GM23338 (cell line): ENCODE measurements at regions not wholly inside any gene's neighbourhood (a gene's known extent, or its start where the extent isn't known, plus 50 kb on each side); places are given as distances from the start of the nearest gene placed in this dataset.

Source experiments
- ATAC-seq: fragments of 200-7000 bp; cut with Tn5 transposase; 3 replicates; pipeline ENCODE4 v1.9.1; 2020
- DNase-seq: peaks from one replicate; pipeline ENCODE4 v3.0.0-alpha.2; 2015; ENCODE audit warnings: low spot score
- H2AFZ ChIP-seq: fragments of 200-600 bp; sonication (generic); 2 replicates; pipeline ENCODE4 v1.8.0; 2016; ENCODE audit warnings: antibody characterized with exemption, mild to moderate bottlenecking, moderate library complexity
- H3F3A ChIP-seq: fragments of 200-600 bp; sonication (generic); replicated peaks from 2 replicates; pipeline ENCODE4 v1.8.0; 2017; ENCODE audit warnings: antibody characterized with exemption, mixed run types, low read depth
- H3K27ac ChIP-seq: fragments of 200-600 bp; sonication (generic); 2 replicates; pipeline ENCODE4 v1.6.1; 2016; ENCODE audit warnings: low read depth
- H3K27me3 ChIP-seq: fragments of 200-600 bp; sonication (generic); 2 replicates; pipeline ENCODE4 v1.8.0; 2016; ENCODE audit warnings: mild to moderate bottlenecking, mixed run types, moderate library complexity; ENCODE audit not compliant: insufficient read depth
- H3K36me3 ChIP-seq: fragments of 200-600 bp; sonication (generic); 2 replicates; pipeline ENCODE4 v1.8.0; 2016; ENCODE audit warnings: mild to moderate bottlenecking; ENCODE audit not compliant: insufficient read depth
- H3K4me1 ChIP-seq: fragments of 200-600 bp; sonication (generic); 2 replicates; pipeline ENCODE4 v1.8.0; 2016; ENCODE audit warnings: mild to moderate bottlenecking, moderate library complexity; ENCODE audit not compliant: insufficient read depth
- H3K4me2 ChIP-seq: fragments of 200-600 bp; sonication (generic); 2 replicates; pipeline ENCODE4 v1.7.1; 2017; ENCODE audit warnings: mixed run types
- H3K4me3 ChIP-seq: fragments of 200-600 bp; sonication (generic); 2 replicates; pipeline ENCODE4 v1.6.1; 2016; ENCODE audit warnings: mixed run types
- H3K79me2 ChIP-seq: fragments of 200-600 bp; sonication (generic); replicated peaks from 2 replicates; pipeline ENCODE4 v1.8.0; 2017; ENCODE audit warnings: mild to moderate bottlenecking; ENCODE audit not compliant: insufficient read depth
- H3K9me2 ChIP-seq: fragments of 200-600 bp; sonication (generic); 2 replicates; pipeline ENCODE4 v1.8.0; 2017; ENCODE audit not compliant: insufficient read depth
- H4K20me1 ChIP-seq: fragments of 200-600 bp; sonication (generic); replicated peaks from 2 replicates; pipeline ENCODE4 v1.8.0; 2017; ENCODE audit warnings: mild to moderate bottlenecking; ENCODE audit not compliant: insufficient read depth
- H3K27ac Mint-ChIP-seq: 2 replicates; pipeline ENCODE4 v1.8.0; 2020; ENCODE audit warnings: inconsistent platforms, mild to moderate bottlenecking, moderate library complexity, mixed read lengths
- H3K27me3 Mint-ChIP-seq: 3 replicates; pipeline ENCODE4 v1.8.0; 2022; ENCODE audit warnings: low read depth, mild to moderate bottlenecking, moderate library complexity, mixed read lengths, inconsistent platforms; ENCODE audit not compliant: insufficient read depth, poor library complexity
- H3K36me3 Mint-ChIP-seq: 3 replicates; pipeline ENCODE4 v1.8.0; 2021; ENCODE audit warnings: low read depth, mild to moderate bottlenecking, inconsistent platforms, moderate library complexity, mixed read lengths
- H3K4me1 Mint-ChIP-seq: 3 replicates; pipeline ENCODE4 v1.8.0; 2020; ENCODE audit warnings: mild to moderate bottlenecking, inconsistent platforms, mixed read lengths
- H3K4me3 Mint-ChIP-seq: 3 replicates; pipeline ENCODE4 v1.8.0; 2021; ENCODE audit warnings: moderate library complexity, mild to moderate bottlenecking, inconsistent platforms, mixed read lengths
- H3K9me3 Mint-ChIP-seq: 3 replicates; pipeline ENCODE4 v1.8.0; 2020; ENCODE audit warnings: moderate library complexity, mild to moderate bottlenecking, inconsistent platforms, mixed read lengths
- CREB1 ChIP-seq: fragments of 250-450 bp; sonication (Bioruptor Pico); IDR thresholded peaks from 2 replicates; pipeline ENCODE4 v1.5.0; 2020; ENCODE audit warnings: low read depth, mild to moderate bottlenecking, moderate library complexity
- EZH2 ChIP-seq: fragments of 200-600 bp; sonication (generic); IDR thresholded peaks from one replicate; pipeline ENCODE4 v1.8.0; 2017; ENCODE audit warnings: antibody characterized with exemption, mild to moderate bottlenecking, low read depth; ENCODE audit not compliant: unreplicated experiment
- EZH2phosphoT487 ChIP-seq: fragments of 200-600 bp; sonication (generic); IDR thresholded peaks from one replicate; pipeline ENCODE4 v1.8.1; 2018; ENCODE audit warnings: antibody characterized with exemption; ENCODE audit not compliant: unreplicated experiment
- JUNB ChIP-seq: IDR thresholded peaks from one replicate; pipeline ENCODE4 v1.6.1; 2016; ENCODE audit warnings: antibody characterized with exemption; ENCODE audit not compliant: unreplicated experiment
- NANOG ChIP-seq: IDR thresholded peaks from 2 replicates; pipeline ENCODE4 v1.6.1; 2016; ENCODE audit warnings: antibody characterized with exemption, borderline replicate concordance
- POLR2AphosphoS5 ChIP-seq: IDR thresholded peaks from 2 replicates; pipeline ENCODE4 v1.6.1; 2016; ENCODE audit warnings: antibody characterized with exemption, low read depth
- STAT1 ChIP-seq: IDR thresholded peaks from one replicate; pipeline ENCODE4 v1.6.1; 2016; ENCODE audit warnings: antibody characterized with exemption; ENCODE audit not compliant: unreplicated experiment
- ZNF114 ChIP-seq: fragments of 250-450 bp; sonication (Bioruptor Pico); IDR thresholded peaks from 2 replicates; pipeline ENCODE4 v1.5.0; 2020; ENCODE audit warnings: mild to moderate bottlenecking, moderate library complexity
- ZNF331 ChIP-seq: fragments of 250-450 bp; sonication (Bioruptor Pico); IDR thresholded peaks from 2 replicates; pipeline ENCODE4 v1.5.0; 2020; ENCODE audit warnings: low read depth, mild to moderate bottlenecking, moderate library complexity
- TF ChIP-seq, protein P1 (sequence below): IDR thresholded peaks from one replicate; pipeline ENCODE4 v1.6.1; 2018; ENCODE audit warnings: antibody characterized with exemption; ENCODE audit not compliant: unreplicated experiment
- TF ChIP-seq, protein P2 (sequence below): fragments of 250-450 bp; sonication (Bioruptor Pico); IDR thresholded peaks from 2 replicates; pipeline ENCODE4 v1.5.0; 2020; ENCODE audit warnings: mild to moderate bottlenecking, moderate library complexity

GRCh38 chr6:85360794-85361642, 88.9 kb upstream of the NT5E start (continued):
- no peak for TF ChIP-seq CREB1
- no peak for TF ChIP-seq EZH2phosphoT487
- no peak for TF ChIP-seq STAT1
- TF ChIP-seq, protein P1, sequence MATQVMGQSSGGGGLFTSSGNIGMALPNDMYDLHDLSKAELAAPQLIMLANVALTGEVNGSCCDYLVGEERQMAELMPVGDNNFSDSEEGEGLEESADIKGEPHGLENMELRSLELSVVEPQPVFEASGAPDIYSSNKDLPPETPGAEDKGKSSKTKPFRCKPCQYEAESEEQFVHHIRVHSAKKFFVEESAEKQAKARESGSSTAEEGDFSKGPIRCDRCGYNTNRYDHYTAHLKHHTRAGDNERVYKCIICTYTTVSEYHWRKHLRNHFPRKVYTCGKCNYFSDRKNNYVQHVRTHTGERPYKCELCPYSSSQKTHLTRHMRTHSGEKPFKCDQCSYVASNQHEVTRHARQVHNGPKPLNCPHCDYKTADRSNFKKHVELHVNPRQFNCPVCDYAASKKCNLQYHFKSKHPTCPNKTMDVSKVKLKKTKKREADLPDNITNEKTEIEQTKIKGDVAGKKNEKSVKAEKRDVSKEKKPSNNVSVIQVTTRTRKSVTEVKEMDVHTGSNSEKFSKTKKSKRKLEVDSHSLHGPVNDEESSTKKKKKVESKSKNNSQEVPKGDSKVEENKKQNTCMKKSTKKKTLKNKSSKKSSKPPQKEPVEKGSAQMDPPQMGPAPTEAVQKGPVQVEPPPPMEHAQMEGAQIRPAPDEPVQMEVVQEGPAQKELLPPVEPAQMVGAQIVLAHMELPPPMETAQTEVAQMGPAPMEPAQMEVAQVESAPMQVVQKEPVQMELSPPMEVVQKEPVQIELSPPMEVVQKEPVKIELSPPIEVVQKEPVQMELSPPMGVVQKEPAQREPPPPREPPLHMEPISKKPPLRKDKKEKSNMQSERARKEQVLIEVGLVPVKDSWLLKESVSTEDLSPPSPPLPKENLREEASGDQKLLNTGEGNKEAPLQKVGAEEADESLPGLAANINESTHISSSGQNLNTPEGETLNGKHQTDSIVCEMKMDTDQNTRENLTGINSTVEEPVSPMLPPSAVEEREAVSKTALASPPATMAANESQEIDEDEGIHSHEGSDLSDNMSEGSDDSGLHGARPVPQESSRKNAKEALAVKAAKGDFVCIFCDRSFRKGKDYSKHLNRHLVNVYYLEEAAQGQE, result no peak
- no peak for TF ChIP-seq NANOG
- TF ChIP-seq EZH2, result no peak
- TF ChIP-seq ZNF331 (CRISPR knock-in tag), result no peak
- no peak for TF ChIP-seq ZNF114

DNA sequence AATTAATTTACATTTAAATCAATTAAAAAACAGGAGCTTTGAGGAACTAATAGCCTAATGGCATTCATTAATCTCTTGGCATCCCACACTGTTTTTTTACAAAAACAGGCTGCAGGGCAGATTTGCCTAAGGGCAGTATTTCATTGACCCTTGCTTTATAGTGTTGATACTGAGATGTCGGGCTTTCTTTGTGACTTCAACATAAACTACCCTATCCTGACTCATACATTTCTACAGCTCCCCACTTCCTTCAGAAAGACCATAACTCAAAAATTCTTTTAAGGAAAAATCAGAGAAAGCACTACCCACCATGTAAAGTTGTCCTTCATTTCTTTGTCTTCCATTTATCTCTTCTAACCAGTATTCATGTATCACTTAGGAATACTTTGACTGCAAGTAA, 92.2 kb upstream of the NT5E start:
- H3K4me3 ChIP-seq, result no peak overlapping the region
- no peak overlapping the region for H3K4me3 Mint-ChIP-seq
- H3K4me2 ChIP-seq, result no peak overlapping the region
- H4K20me1 ChIP-seq, result no peaks in the 10 kb centered on the region
- H3K27me3 ChIP-seq, result no peaks in the 10 kb centered on the region
- no peaks in the 10 kb centered on the region for H3F3A ChIP-seq
- no peaks in the 10 kb centered on the region for H3K79me2 ChIP-seq
- no peak for DNase-seq
- H3K4me1 ChIP-seq, result no peaks in the 10 kb centered on the region
- no peaks in the 10 kb centered on the region for H3K36me3 Mint-ChIP-seq
- no peaks in the 10 kb centered on the region for H3K9me2 ChIP-seq
- peaks cover 3% of the 10 kb centered on the region for H3K27me3 Mint-ChIP-seq
- no peak overlapping the region for H3K27ac Mint-ChIP-seq
- H3K9me3 Mint-ChIP-seq, result no peaks in the 10 kb centered on the region
- no peaks in the 10 kb centered on the region for H3K36me3 ChIP-seq
- no peak overlapping the region for H3K27ac ChIP-seq
- no peak for ATAC-seq
- no peak overlapping the region for H2AFZ ChIP-seq
- no peaks in the 10 kb centered on the region for H3K4me1 Mint-ChIP-seq
- TF ChIP-seq EZH2 (no peak), CREB1 (no peak), ZNF114 (no peak), JUNB (no peak), POLR2AphosphoS5 (no peak), EZH2phosphoT487 (no peak)
- TF ChIP-seq, protein P2, sequence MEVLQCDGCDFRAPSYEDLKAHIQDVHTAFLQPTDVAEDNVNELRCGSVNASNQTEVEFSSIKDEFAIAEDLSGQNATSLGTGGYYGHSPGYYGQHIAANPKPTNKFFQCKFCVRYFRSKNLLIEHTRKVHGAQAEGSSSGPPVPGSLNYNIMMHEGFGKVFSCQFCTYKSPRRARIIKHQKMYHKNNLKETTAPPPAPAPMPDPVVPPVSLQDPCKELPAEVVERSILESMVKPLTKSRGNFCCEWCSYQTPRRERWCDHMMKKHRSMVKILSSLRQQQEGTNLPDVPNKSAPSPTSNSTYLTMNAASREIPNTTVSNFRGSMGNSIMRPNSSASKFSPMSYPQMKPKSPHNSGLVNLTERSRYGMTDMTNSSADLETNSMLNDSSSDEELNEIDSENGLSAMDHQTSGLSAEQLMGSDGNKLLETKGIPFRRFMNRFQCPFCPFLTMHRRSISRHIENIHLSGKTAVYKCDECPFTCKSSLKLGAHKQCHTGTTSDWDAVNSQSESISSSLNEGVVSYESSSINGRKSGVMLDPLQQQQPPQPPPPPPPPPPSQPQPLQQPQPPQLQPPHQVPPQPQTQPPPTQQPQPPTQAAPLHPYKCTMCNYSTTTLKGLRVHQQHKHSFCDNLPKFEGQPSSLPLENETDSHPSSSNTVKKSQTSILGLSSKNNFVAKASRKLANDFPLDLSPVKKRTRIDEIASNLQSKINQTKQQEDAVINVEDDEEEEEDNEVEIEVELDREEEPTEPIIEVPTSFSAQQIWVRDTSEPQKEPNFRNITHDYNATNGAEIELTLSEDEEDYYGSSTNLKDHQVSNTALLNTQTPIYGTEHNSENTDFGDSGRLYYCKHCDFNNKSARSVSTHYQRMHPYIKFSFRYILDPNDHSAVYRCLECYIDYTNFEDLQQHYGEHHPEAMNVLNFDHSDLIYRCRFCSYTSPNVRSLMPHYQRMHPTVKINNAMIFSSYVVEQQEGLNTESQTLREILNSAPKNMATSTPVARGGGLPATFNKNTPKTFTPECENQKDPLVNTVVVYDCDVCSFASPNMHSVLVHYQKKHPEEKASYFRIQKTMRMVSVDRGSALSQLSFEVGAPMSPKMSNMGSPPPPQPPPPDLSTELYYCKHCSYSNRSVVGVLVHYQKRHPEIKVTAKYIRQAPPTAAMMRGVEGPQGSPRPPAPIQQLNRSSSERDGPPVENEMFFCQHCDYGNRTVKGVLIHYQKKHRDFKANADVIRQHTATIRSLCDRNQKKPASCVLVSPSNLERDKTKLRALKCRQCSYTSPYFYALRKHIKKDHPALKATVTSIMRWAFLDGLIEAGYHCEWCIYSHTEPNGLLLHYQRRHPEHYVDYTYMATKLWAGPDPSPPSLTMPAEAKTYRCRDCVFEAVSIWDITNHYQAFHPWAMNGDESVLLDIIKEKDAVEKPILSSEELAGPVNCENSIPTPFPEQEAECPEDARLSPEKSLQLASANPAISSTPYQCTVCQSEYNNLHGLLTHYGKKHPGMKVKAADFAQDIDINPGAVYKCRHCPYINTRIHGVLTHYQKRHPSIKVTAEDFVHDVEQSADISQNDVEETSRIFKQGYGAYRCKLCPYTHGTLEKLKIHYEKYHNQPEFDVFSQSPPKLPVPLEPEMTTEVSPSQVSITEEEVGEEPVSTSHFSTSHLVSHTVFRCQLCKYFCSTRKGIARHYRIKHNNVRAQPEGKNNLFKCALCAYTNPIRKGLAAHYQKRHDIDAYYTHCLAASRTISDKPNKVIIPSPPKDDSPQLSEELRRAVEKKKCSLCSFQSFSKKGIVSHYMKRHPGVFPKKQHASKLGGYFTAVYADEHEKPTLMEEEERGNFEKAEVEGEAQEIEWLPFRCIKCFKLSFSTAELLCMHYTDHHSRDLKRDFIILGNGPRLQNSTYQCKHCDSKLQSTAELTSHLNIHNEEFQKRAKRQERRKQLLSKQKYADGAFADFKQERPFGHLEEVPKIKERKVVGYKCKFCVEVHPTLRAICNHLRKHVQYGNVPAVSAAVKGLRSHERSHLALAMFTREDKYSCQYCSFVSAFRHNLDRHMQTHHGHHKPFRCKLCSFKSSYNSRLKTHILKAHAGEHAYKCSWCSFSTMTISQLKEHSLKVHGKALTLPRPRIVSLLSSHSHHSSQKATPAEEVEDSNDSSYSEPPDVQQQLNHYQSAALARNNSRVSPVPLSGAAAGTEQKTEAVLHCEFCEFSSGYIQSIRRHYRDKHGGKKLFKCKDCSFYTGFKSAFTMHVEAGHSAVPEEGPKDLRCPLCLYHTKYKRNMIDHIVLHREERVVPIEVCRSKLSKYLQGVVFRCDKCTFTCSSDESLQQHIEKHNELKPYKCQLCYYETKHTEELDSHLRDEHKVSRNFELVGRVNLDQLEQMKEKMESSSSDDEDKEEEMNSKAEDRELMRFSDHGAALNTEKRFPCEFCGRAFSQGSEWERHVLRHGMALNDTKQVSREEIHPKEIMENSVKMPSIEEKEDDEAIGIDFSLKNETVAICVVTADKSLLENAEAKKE (CRISPR knock-in tag), result no peak
- TF ChIP-seq, protein P1, result no peak
